ENCODE measurements at regions not wholly inside any gene's neighbourhood (a gene's known extent, or its start where the extent isn't known, plus 50 kb on each side); places are given as distances from the start of the nearest gene placed in this dataset.

- no peak for TF ChIP-seq CTCF (IDR thresholded peaks at IDR 0.05; ENCODE audit: low read length)
- TF ChIP-seq EZH2 (IDR thresholded peaks at IDR 0.05; ENCODE audit: borderline replicate concordance, low read length) = no peak
Observed at GRCh38 chr1:81432059-81432458, 368.7 kb upstream of the ADGRL2 start.
